ENCODE measurements at regions not wholly inside any gene's neighbourhood (a gene's known extent, or its start where the extent isn't known, plus 50 kb on each side); places are given as distances from the start of the nearest gene placed in this dataset.

DNA sequence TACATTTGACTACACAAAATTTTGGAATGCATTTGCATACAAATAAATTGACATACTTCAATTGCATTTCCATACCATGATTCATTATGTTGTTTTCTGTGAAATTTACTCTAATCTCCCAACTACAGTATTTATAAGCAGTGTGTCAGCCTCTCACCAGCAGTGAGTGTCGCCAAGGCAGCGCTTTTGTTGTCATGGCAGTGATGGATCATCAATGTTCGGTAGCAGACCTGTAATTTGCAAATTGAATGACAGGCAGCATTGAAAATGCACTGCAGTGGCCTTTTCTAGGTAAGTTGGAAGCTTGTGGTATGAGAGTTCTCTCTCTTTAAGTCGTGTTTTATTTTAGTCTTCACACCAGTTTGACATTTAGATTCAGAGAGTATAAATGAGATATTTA is 534.1 kb downstream of the PCDH17 start:
- H3T11ph ChIP-seq (ENCODE audit: low read length), result no peak overlapping the region
- no peak overlapping the region for H3K27ac Mint-ChIP-seq

More for the DNA sequence above, 534.1 kb downstream of the PCDH17 start:
- no peak overlapping the region for H3K4ac ChIP-seq (ENCODE audit: low read depth, low read length)
- H3K79me1 ChIP-seq (ENCODE audit: insufficient read depth, low read depth, low read length, poor library complexity, severe bottlenecking), result no peaks in the 10 kb centered on the region
- H2BK5ac ChIP-seq (ENCODE audit: insufficient read length, low read length), result no peak overlapping the region
- no peak overlapping the region for H2AFZ ChIP-seq (ENCODE audit: low read length)
- no peak overlapping the region for H4K5ac ChIP-seq (ENCODE audit: insufficient read length, low read depth, low read length)
- no peak overlapping the region for H4K91ac ChIP-seq (ENCODE audit: insufficient read length, low read depth, low read length)
- H3K27ac ChIP-seq (ENCODE audit: insufficient read length, low read depth, low read length), result no peak overlapping the region
- no peak overlapping the region for H2BK120ac ChIP-seq (ENCODE audit: low read depth, low read length, poor library complexity, severe bottlenecking)
- WGBS (ENCODE audit: extremely low coverage, insufficient read length, low lambda C conversion rate), result no CpG with 5 or more reads among the region's 4 CpGs
- no peak overlapping the region for H3K4me2 ChIP-seq (ENCODE audit: insufficient read depth, insufficient read length, low read length)
- H3K23ac ChIP-seq (ENCODE audit: insufficient read length, low read depth, low read length), result no peak overlapping the region
- TF ChIP-seq, protein P1, sequence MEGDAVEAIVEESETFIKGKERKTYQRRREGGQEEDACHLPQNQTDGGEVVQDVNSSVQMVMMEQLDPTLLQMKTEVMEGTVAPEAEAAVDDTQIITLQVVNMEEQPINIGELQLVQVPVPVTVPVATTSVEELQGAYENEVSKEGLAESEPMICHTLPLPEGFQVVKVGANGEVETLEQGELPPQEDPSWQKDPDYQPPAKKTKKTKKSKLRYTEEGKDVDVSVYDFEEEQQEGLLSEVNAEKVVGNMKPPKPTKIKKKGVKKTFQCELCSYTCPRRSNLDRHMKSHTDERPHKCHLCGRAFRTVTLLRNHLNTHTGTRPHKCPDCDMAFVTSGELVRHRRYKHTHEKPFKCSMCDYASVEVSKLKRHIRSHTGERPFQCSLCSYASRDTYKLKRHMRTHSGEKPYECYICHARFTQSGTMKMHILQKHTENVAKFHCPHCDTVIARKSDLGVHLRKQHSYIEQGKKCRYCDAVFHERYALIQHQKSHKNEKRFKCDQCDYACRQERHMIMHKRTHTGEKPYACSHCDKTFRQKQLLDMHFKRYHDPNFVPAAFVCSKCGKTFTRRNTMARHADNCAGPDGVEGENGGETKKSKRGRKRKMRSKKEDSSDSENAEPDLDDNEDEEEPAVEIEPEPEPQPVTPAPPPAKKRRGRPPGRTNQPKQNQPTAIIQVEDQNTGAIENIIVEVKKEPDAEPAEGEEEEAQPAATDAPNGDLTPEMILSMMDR (conservative IDR thresholded peaks at IDR 0.05), result no peak
- no peaks in the 10 kb centered on the region for H3K9me3 ChIP-seq (ENCODE audit: control insufficient read depth, low read depth, low read length)
- no peak overlapping the region for H3K18ac ChIP-seq (ENCODE audit: insufficient read length, low read depth, low read length)
- Mint-ChIP-seq H3K36me3 (ENCODE audit: insufficient read depth in 1 of 3, low read depth in 3 of 3) (no peaks in the 10 kb centered on the region), H3K9me3 (no peaks in the 10 kb centered on the region), H3K4me1 (peaks cover 5 to 12% of the 10 kb centered on the region in 2 experiments), H3K4me3 (no peak overlapping the region), H3K27me3 (ENCODE audit: low read depth) (no peaks in the 10 kb centered on the region)
- H2AK5ac ChIP-seq (ENCODE audit: insufficient read length, low read length), result no peak overlapping the region
- no peak overlapping the region for H3K56ac ChIP-seq (ENCODE audit: insufficient read length, low read depth, low read length)
- H2BK12ac ChIP-seq (ENCODE audit: insufficient read length, low read depth, low read length), result no peak overlapping the region
- H3K27me3 ChIP-seq (ENCODE audit: insufficient read depth, low read length), result no peaks in the 10 kb centered on the region
- H4K8ac ChIP-seq (replicated peaks; ENCODE audit: insufficient read length, low read depth, low read length), result no peak overlapping the region
- no peak overlapping the region for H2BK20ac ChIP-seq (ENCODE audit: low read depth, low read length, poor library complexity, severe bottlenecking)
- DNase-seq, result no peak
- H3K4me1 ChIP-seq (ENCODE audit: insufficient read depth, low read length), result no peaks in the 10 kb centered on the region; the same call in 1 of the 2 replicates
- H2BK15ac ChIP-seq (ENCODE audit: low read depth, low read length), result no peak overlapping the region
- H4K20me1 ChIP-seq (ENCODE audit: control insufficient read depth, insufficient read depth, insufficient read length), result no peaks in the 10 kb centered on the region
- H3K9ac ChIP-seq (ENCODE audit: extremely low read depth, insufficient read length, low read length), result no peak overlapping the region
- H3K79me2 ChIP-seq (ENCODE audit: insufficient read depth, low read length), result no peaks in the 10 kb centered on the region
- H3K14ac ChIP-seq (ENCODE audit: insufficient read depth, low read length), result no peak overlapping the region
- no peaks in the 10 kb centered on the region for H3K23me2 ChIP-seq (ENCODE audit: insufficient read length, low read depth, low read length, poor library complexity, severe bottlenecking)
